GM23248 (cell line): ENCODE measurements at regions not wholly inside any gene's neighbourhood (a gene's known extent, or its start where the extent isn't known, plus 50 kb on each side); places are given as distances from the start of the nearest gene placed in this dataset.

Experiments
- DNase-seq: peaks from one replicate; pipeline ENCODE4 v3.0.0-alpha.2; 2015
- H2AFZ ChIP-seq: fragments of 200-600 bp; sonication (generic); 2 replicates; pipeline ENCODE4 v1.6.1; 2016; ENCODE audit warnings: antibody characterized with exemption
- H3F3A ChIP-seq: fragments of 200-600 bp; sonication (generic); 2 replicates; pipeline ENCODE4 v1.6.1; 2016; ENCODE audit warnings: mild to moderate bottlenecking, antibody characterized with exemption, mixed run types; ENCODE audit not compliant: insufficient read depth
- H3K27ac ChIP-seq: fragments of 200-600 bp; sonication (generic); 2 replicates; pipeline ENCODE4 v1.5.1; 2016; ENCODE audit warnings: mild to moderate bottlenecking
- H3K27me3 ChIP-seq: fragments of 200-600 bp; sonication (generic); replicated peaks from 2 replicates; pipeline ENCODE4 v1.6.1; 2016; ENCODE audit warnings: mild to moderate bottlenecking; ENCODE audit not compliant: insufficient read depth
- H3K36me3 ChIP-seq: fragments of 200-600 bp; sonication (generic); 2 replicates; pipeline ENCODE4 v1.6.1; 2016; ENCODE audit warnings: low read depth, mild to moderate bottlenecking
- H3K4me1 ChIP-seq: fragments of 200-600 bp; sonication (generic); 2 replicates; pipeline ENCODE4 v1.6.1; 2016; ENCODE audit warnings: mild to moderate bottlenecking; ENCODE audit not compliant: insufficient read depth
- H3K4me2 ChIP-seq: fragments of 200-600 bp; sonication (generic); one replicate; pipeline ENCODE4 v1.6.1; 2016; ENCODE audit warnings: mild to moderate bottlenecking; ENCODE audit not compliant: unreplicated experiment
- H3K4me3 ChIP-seq: fragments of 200-600 bp; sonication (generic); 2 replicates; pipeline ENCODE4 v1.5.1; 2016; ENCODE audit warnings: mild to moderate bottlenecking
- H3K79me2 ChIP-seq: fragments of 200-600 bp; sonication (generic); 2 replicates; pipeline ENCODE4 v1.6.1; 2016; ENCODE audit warnings: mild to moderate bottlenecking; ENCODE audit not compliant: insufficient read depth
- H3K9ac ChIP-seq: fragments of 200-600 bp; sonication (generic); 2 replicates; pipeline ENCODE4 v1.6.1; 2016; ENCODE audit warnings: mild to moderate bottlenecking
- H3K9me2 ChIP-seq: fragments of 200-600 bp; sonication (generic); 2 replicates; pipeline ENCODE4 v1.6.1; 2016; ENCODE audit warnings: mixed run types, mild to moderate bottlenecking, moderate library complexity; ENCODE audit not compliant: insufficient read depth
- H3K9me3 ChIP-seq: fragments of 200-600 bp; sonication (generic); one replicate; pipeline ENCODE4 v1.6.1; 2017; ENCODE audit warnings: low read depth
- H4K20me1 ChIP-seq: fragments of 200-600 bp; sonication (generic); 2 replicates; pipeline ENCODE4 v1.6.0; 2016; ENCODE audit not compliant: insufficient read depth
- EZH2 ChIP-seq: fragments of 200-600 bp; sonication (generic); IDR thresholded peaks from 2 replicates; pipeline ENCODE4 v1.6.1; 2018; ENCODE audit warnings: antibody characterized with exemption, mild to moderate bottlenecking; ENCODE audit not compliant: insufficient read depth, poor library complexity, severe bottlenecking
- EZH2phosphoT487 ChIP-seq: fragments of 200-600 bp; sonication (generic); IDR thresholded peaks from 2 replicates; pipeline ENCODE4 v1.6.1; 2018; ENCODE audit warnings: antibody characterized with exemption, moderate library complexity, mild to moderate bottlenecking, low read depth; ENCODE audit not compliant: insufficient read depth
- WGBS, 2 experiments: methylation state at CpG; one replicate each; pipeline ENCODE4 v1.1.6; 2015 to 2017; ENCODE audit warnings: low lambda C conversion rate in 2 of 2, low coverage in 1 of 2; ENCODE audit errors: missing lambda C conversion rate in 2 of 2; 5-methylcytosine and 5-hydroxymethylcytosine counted together
- in situ Hi-C: fragments of 300-500 bp; cut with MboI; formaldehyde crosslinking; loops from 2 replicates; pipeline ENCODE4 v1.15.0; 2020

GRCh38 chr4:180706766-180707165, 1536.4 kb upstream of the TENM3 start:
- DNase-seq, result no peak
- WGBS, 2 experiments, result 3 to 4% methylated on average over 2 of the region's 2 CpGs
- Histone ChIP-seq H3K36me3 (no peaks in the 10 kb centered on the region), H3F3A (no peaks in the 10 kb centered on the region), H3K9me3 (no peaks in the 10 kb centered on the region), H3K79me2 (no peaks in the 10 kb centered on the region), H3K9me2 (no peaks in the 10 kb centered on the region), H3K9ac (no peak overlapping the region), H3K27me3 (no peaks in the 10 kb centered on the region), H3K4me1 (no peaks in the 10 kb centered on the region), H3K27ac (no peak overlapping the region), H3K4me2 (no peak overlapping the region), H3K4me3 (no peak overlapping the region), H2AFZ (no peak overlapping the region), H4K20me1 (no peaks in the 10 kb centered on the region)
- TF ChIP-seq EZH2 (no peak), EZH2phosphoT487 (no peak)
- in situ Hi-C loops, result no loop called here

GRCh38 chr4:180710628-180711337, 1532.4 kb upstream of the TENM3 start:
- H3F3A ChIP-seq, result no peaks in the 10 kb centered on the region
- DNase-seq, result no peak
- H3K79me2 ChIP-seq, result no peaks in the 10 kb centered on the region
- no peak overlapping the region for H3K4me3 ChIP-seq
- no peaks in the 10 kb centered on the region for H4K20me1 ChIP-seq
- H3K27ac ChIP-seq, result no peak overlapping the region
- TF ChIP-seq EZH2, result no peak
- no peak for TF ChIP-seq EZH2phosphoT487
- H3K27me3 ChIP-seq, result no peaks in the 10 kb centered on the region
- WGBS, 2 experiments, result 7 to 9% methylated on average over 5 of the region's 5 CpGs
- H3K9ac ChIP-seq, result no peak overlapping the region
- H3K36me3 ChIP-seq, result no peaks in the 10 kb centered on the region
- no peaks in the 10 kb centered on the region for H3K9me2 ChIP-seq
- no peaks in the 10 kb centered on the region for H3K4me1 ChIP-seq
- in situ Hi-C loops, result no loop called here
- no peak overlapping the region for H3K4me2 ChIP-seq
- H3K9me3 ChIP-seq, result no peaks in the 10 kb centered on the region
- no peak overlapping the region for H2AFZ ChIP-seq

GRCh38 chr4:180717451-180718033, 1525.7 kb upstream of the TENM3 start:
- whole genome bisulfite sequencing, 2 experiments, result 2 to 5% methylated on average over 4 of the region's 4 CpGs
- Histone ChIP-seq H3K9ac (no peak overlapping the region), H3K36me3 (no peaks in the 10 kb centered on the region), H3K4me2 (no peak overlapping the region), H3K27ac (no peak overlapping the region), H3K9me3 (no peaks in the 10 kb centered on the region), H3K27me3 (no peaks in the 10 kb centered on the region), H3K9me2 (no peaks in the 10 kb centered on the region), H3F3A (no peaks in the 10 kb centered on the region), H3K79me2 (no peaks in the 10 kb centered on the region), H2AFZ (no peak overlapping the region), H4K20me1 (no peaks in the 10 kb centered on the region), H3K4me3 (no peak overlapping the region), H3K4me1 (no peaks in the 10 kb centered on the region)
- in situ Hi-C loops, result no loop called here
- DNase-seq, result no peak
- no peak for TF ChIP-seq EZH2phosphoT487
- no peak for TF ChIP-seq EZH2

GRCh38 chr4:180721356-180721755, 1521.8 kb upstream of the TENM3 start:
- Histone ChIP-seq H3K4me3 (no peak overlapping the region), H4K20me1 (no peaks in the 10 kb centered on the region), H3K79me2 (no peaks in the 10 kb centered on the region), H3K27me3 (no peaks in the 10 kb centered on the region), H3K9ac (no peak overlapping the region), H3K27ac (no peak overlapping the region), H2AFZ (no peak overlapping the region), H3K36me3 (no peaks in the 10 kb centered on the region), H3K4me2 (no peak overlapping the region), H3K9me2 (no peaks in the 10 kb centered on the region), H3K4me1 (no peaks in the 10 kb centered on the region), H3F3A (no peaks in the 10 kb centered on the region), H3K9me3 (no peaks in the 10 kb centered on the region)
- TF ChIP-seq EZH2phosphoT487, result no peak
- no peak for TF ChIP-seq EZH2
- 40 to 42% methylated on average over 5 to 6 of the region's 6 CpGs for WGBS, 2 experiments
- no peak for DNase-seq
- in situ Hi-C loops, result no loop called here
